ENCODE measurements at regions not wholly inside any gene's neighbourhood (a gene's known extent, or its start where the extent isn't known, plus 50 kb on each side); places are given as distances from the start of the nearest gene placed in this dataset.

GRCh38 chr4:83890816-83891215 lies 354.9 kb downstream of the GPAT3 start:
- DNase-seq = no peak

DNA sequence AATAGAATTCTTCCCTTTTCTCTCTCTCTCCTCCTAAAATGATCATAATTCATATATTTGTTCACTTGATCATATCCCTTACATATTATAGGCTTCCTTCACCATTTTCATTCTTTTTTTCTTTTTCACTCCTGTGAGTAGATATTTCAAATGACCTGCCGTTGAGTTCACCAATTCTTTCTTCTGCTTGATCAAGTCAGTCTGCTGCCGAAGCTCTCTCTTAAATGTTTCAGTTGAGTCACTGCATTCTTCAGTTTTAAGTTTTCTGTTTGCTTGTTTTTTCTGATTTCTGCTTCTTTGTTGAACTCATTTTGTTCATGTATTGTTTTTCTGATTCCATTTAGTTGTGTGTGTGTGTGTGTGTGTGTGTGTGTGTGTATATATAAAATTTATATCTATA lies 354.3 kb downstream of the GPAT3 start:
- DNase-seq = no peak

DNA sequence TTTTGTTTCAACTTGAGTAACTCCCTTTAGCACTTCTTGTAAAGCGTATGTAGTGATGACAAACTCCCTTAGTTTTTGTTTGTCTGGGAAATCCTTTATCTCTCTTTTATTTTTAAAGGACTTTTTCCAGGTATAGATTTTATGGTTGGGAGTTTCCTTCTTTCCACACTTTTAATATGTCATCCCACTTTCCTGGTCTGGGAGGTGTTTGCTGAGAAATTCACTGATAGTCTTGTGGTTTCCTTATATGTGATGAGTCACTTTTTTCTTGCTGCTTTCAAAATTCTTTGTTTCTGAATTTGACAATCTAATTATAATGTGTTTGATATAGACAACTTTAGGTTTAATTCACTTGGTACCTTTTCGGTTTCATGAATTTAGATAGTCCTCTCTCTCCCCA lies 353.9 kb downstream of the GPAT3 start:
- no peak for DNase-seq

DNA sequence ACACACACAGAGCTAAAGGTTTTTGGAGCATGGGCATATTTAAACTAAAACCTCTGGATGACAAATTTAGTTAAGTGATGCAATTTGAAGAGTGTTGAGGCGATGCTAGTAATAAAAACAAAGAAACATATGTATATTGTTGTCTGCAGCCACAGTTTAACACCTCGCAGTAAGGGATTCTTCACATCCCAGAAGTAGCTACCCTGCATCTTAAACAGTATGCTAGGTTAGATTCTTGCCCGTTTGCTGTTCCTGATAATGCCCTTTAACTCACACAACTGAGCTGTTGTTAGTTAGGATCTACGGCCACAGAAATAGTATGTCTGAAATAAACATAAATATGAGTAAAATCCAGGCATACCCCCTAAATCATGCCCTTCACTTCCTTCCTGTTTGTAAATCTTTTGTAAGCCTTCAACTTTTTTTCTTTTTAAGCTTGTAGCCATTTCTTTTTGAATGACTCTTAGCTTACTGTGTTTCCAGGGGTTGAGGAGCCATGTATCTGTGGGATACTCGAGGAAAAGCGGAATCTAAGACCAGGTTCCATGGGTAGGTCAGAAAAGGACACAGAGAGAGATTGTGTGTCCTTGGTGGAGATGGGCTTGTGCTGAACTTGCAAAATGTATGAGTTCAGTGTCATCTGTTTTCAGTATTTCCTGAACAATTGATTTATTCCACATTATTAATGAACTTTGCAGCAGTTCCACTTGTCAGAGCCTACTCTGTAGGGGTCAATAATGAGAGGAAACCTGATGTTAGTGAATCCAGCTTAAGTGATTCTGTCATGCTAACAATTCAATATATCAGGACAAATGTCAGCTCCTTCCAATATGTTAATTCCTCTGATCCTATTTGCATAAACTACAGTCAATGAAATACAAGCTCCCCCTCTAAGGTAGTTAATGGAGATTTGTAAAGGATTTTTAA lies 349.6 kb downstream of the GPAT3 start:
- no peak for DNase-seq

DNA sequence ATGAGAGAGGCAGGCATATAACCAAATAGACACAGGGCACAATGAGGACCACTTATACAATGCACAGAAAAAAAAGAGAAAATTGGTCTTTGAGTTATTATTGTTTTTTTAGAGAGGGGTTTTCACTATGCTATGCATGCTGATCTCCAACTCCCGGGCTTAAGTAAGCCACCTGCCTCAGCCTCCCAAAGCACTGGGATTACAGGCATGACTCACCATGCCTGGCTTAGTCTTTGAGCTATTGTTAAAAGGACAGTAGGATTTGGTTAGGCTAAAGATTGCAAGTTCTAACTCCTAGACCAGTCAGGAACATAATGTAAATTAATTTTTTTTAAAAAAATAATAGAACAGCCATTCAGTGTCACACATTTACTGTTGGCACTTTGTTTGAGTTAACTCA lies 340.1 kb downstream of the GPAT3 start:
- DNase-seq = no peak

GRCh38 chr4:83875437-83875836 lies 339.5 kb downstream of the GPAT3 start:
- DNase-seq = no peak

DNA sequence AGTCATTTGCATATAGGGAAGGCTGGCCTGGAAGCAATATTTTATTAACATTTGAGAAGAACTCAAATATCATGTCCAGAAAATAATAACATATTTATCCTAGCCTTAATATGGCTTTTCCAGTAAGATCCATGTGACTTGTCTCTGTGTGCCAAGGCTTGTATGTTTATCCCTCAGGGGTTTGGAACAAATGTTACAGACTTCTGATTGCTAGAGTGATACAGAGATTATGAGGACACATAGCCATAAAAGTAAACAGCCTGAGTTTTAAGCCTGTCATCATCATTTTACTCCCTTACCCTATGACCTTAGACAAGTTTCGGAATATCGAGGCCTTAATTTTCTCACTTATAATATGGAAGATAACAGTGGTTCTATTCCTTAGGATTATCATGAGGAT lies 338.1 kb downstream of the GPAT3 start:
- no peak for DNase-seq

DNA sequence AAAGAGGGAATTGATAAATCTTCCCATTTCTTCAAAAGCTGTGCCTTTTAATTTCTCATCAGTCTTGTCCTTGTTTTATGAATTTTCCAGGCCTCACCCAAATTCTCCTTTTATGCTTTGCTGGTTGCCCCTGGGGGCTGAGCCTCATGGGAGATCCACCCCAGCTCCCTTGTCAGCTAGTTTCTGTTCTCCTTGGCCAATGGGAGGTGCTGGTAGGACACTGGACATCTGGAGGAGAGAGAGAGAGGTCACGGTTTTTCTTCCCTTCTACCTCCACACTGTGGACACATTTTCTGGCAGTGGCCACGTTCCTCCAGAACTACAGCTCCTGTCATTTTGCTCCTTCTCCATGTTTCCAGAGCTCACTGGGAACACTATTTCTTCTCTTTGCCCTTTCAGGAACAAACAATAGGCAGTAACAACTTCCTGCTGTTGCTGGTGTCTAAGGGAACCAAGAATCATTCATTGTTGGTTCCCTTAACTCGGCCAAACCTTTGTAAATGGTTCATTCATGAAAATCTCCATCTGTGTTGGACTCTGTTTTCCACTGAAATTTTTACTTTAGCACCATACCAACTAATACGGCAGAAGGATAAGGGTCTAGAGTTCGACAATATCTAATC lies 334.5 kb downstream of the GPAT3 start:
- DNase-seq = no peak

DNA sequence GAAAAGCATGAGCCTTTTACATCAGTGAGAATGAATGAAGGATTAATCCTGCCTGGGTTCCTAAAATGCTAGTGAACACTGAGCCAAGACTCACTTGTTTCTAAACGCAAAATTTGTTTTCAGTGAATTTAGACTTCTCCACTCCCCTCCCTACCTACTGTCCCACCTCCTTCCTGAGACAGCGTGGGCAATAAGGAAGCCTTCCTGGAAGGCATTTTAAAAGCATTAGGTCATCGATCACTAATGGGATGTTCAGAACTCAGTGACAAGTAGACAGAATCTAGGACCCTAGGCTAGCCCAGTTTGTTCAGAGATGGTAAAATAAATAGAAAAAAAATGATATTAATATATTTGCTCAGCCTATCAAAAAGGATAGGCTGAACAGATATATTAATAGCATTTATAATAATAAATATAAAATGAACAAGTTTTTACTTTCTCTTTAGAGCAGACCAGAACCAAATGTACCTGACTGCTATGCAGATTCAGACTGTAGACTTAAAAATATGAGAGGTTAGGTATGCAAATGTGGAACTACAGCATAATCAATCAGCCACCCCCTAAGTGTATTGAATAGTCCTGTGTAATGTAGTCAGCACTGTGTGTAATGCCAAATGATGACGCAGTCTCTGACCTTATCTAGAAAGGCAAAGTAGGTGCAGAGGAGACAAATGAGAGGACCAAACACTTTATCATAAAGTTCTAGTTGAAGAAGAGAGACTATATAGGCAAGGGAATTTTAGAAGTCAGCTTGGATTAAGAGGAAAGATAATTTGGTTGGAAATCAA lies 331.1 kb downstream of the GPAT3 start:
- no peak for DNase-seq

- no peak for DNase-seq
Measured at GRCh38 chr4:83865417-83866150, 329.7 kb downstream of the GPAT3 start.

GRCh38 chr4:83864097-83864817 lies 328.3 kb downstream of the GPAT3 start:
- DNase-seq = no peak

GRCh38 chr4:83862471-83862870 lies 326.6 kb downstream of the GPAT3 start:
- DNase-seq = no peak

- no peak for DNase-seq
Measured at GRCh38 chr4:83860200-83860599, 324.3 kb downstream of the GPAT3 start.

- DNase-seq = no peak
Measured at GRCh38 chr4:83858131-83858530, 322.2 kb downstream of the GPAT3 start.

GRCh38 chr4:83855044-83855443 lies 319.1 kb downstream of the GPAT3 start:
- no peak for DNase-seq

DNA sequence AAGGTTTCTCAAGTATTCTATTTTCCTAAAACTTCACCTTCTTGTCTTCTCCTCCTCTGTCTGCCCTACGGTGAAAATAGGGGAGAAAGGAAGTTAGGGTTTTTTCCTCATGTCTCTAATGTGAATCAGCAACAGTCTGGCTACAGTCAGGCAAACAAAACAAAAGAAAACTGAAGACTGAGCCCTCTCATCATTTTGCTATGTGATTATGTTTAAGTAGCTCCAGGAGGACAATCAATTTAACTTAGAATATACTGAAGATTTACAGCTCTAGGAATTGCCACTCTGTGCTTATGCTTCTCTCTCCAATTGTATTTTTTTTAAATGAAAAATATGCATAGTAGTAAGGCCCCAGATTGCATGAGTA lies 316.2 kb downstream of the GPAT3 start:
- DNase-seq = no peak

GRCh38 chr4:83851261-83852084 lies 315.6 kb downstream of the GPAT3 start:
- no peak for DNase-seq

GRCh38 chr4:83850435-83850834 lies 314.5 kb downstream of the GPAT3 start:
- DNase-seq = no peak

DNA sequence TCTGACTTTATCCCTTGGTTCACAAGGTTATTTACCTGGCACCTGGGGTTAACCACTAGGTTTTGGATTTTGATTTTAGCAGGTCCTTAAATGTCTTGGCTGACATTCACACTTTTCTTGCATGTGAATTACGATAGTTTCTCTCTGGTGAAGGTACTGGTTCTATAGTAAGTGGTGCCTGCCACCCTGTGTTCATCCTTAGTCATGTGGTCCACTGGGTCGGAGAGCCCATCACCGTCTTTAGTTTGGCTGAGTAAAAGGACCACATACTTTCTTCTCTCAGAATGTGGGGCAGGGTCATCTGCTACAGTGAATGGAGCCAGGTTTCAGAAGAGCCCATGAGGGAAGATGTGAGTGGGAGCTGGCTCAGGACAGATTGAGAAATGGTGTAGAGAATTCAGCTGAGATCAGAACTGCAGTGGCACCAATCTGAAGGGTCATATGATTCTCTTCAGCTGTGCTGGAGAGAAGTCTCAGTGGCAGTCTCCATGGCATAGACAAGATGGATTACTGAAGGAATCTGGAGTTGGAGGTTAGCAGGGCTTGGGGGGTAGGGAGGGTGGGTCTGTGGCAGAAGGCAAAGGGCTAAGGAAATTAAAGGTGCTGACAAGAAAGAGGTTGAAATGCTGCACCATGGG lies 310.4 kb downstream of the GPAT3 start:
- DNase-seq = no peak

DNA sequence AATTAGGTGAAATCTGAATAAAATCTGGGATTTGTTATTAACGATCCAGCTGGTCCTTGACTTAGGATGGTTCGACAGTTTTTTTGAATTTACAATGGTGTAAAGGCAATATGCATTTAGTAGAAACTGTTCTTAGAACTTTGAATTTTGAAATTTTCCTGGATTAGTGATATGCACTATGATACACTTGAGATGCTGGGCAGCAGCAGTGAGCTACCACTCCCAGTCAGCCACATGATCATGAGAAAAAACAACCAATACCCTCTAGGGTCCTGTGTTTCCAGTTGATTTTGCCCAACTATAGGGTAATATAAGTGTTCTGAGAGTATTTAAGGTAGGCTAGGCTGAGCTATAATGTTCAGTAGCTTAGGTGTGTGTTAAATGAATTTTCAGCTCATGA lies 303.7 kb downstream of the GPAT3 start:
- no peak for DNase-seq
